HAP-1 (cell line): ENCODE measurements at regions not wholly inside any gene's neighbourhood (a gene's known extent, or its start where the extent isn't known, plus 50 kb on each side); places are given as distances from the start of the nearest gene placed in this dataset.

Experiments used
- DNase-seq, 2 experiments: peaks; one replicate each; pipeline ENCODE4 v3.0.0-alpha.2; 2016 to 2020; ENCODE audit warnings: low spot score in 2 of 2
- H3K27me3 ChIP-seq: fragments of 250-450 bp; sonication (Bioruptor Pico); 2 replicates; pipeline ENCODE4 v1.5.1; 2020; ENCODE audit warnings: low read depth, mild to moderate bottlenecking, moderate library complexity
- H3K36me3 ChIP-seq: fragments of 250-450 bp; sonication (Bioruptor Pico); replicated peaks from 2 replicates; pipeline ENCODE4 v1.5.1; 2020; ENCODE audit warnings: mild to moderate bottlenecking
- H3K4me1 ChIP-seq: fragments of 250-450 bp; sonication (Bioruptor Pico); 2 replicates; pipeline ENCODE4 v1.5.1; 2020; ENCODE audit warnings: mild to moderate bottlenecking
- H3K4me3 ChIP-seq: fragments of 250-450 bp; sonication (Bioruptor Pico); 2 replicates; pipeline ENCODE4 v1.5.1; 2020; ENCODE audit warnings: mild to moderate bottlenecking, moderate library complexity
- H3K9me3 ChIP-seq: fragments of 250-450 bp; sonication (Bioruptor Pico); 2 replicates; pipeline ENCODE4 v1.5.1; 2020; ENCODE audit warnings: mild to moderate bottlenecking, moderate library complexity
- in situ Hi-C: fragments of 300-500 bp; cut with MboI; formaldehyde crosslinking; loops from 3 replicates; pipeline ENCODE4 v1.14.3; 2020; ENCODE audit warnings: low sequenced_read_pairs, inconsistent platforms, mixed read lengths

DNA sequence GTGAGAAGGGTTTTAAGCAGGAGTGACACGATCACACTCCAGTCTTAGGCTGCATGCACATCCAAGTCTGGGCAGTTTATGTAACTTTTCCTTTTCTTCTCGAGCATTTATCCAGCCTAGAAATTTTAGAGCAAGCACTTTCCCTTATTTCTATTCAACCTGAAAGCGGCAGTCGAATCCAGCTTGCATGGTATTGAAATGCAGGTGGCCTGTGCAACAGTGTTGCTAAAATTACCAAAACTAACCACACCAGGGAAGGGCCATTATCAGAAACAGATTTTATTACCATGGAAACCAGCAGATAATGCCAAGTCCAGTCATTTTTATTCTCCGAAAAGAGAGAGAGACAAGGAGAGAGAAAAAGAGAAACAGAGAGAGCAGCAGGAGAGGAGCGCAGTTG lies 179.9 kb upstream of the ZC3H12A start:
- in situ Hi-C loops: no loop called here

DNA sequence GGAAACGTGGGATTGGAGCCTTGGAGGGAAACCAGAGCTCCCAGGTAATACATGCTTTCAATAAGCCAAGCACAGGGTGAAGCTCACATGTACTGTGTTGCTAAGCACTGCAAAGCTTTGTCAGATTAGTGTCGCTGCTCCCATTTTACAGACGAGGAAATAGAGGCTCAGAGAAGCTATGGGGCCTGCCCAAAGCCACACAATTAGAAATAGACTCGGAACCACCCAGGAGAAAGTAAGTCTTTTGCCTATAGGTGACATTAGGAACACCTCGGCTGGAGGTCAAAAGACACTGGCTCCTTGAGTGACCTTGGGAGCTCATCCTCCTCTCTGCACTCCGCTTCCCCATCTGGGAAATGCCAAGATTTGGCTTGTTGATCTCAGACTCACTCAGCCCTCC lies 175.6 kb upstream of the ZC3H12A start:
- H3K4me1 ChIP-seq: no peaks in the 10 kb centered on the region
- no peaks in the 10 kb centered on the region for H3K36me3 ChIP-seq
- in situ Hi-C loops: no loop called here
- peaks cover 11% of the 10 kb centered on the region; the same call in 1 of the 2 replicates for H3K27me3 ChIP-seq
- no peak for DNase-seq
- no peak overlapping the region for H3K4me3 ChIP-seq
- no peaks in the 10 kb centered on the region for H3K9me3 ChIP-seq

More for the DNA sequence above, 179.9 kb upstream of the ZC3H12A start:
- H3K4me3 ChIP-seq: no peak overlapping the region
- no peaks in the 10 kb centered on the region for H3K36me3 ChIP-seq
- H3K27me3 ChIP-seq: peaks cover 11% of the 10 kb centered on the region; the same call in 1 of the 2 replicates
- no peak for DNase-seq
- no peaks in the 10 kb centered on the region for H3K9me3 ChIP-seq
- no peaks in the 10 kb centered on the region for H3K4me1 ChIP-seq

DNA sequence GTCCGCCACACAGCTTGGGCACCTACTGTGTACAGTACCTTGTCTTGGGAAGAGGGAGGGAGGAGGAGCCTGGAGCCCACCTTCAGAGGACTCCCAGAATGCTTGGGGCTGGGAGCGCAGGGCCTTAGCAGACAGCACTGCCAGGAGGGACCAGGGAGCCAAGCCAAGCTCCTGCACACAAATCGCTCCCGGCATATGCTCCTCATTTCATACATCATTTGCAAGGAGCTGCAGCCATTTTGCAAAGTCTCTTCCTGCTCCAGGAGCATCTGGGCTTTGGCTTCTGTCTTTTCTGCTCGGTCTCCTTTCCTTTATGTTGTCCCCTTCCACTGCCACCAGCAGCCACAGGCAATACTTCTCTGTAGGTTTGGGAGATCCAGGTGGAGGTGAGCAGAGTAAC lies 175.2 kb upstream of the ZC3H12A start:
- in situ Hi-C loops: no loop called here
- no peak for DNase-seq
- Histone ChIP-seq H3K27me3 (peaks cover 11% of the 10 kb centered on the region; the same call in 1 of the 2 replicates), H3K4me3 (no peak overlapping the region), H3K4me1 (no peaks in the 10 kb centered on the region), H3K36me3 (no peaks in the 10 kb centered on the region), H3K9me3 (no peaks in the 10 kb centered on the region)

DNA sequence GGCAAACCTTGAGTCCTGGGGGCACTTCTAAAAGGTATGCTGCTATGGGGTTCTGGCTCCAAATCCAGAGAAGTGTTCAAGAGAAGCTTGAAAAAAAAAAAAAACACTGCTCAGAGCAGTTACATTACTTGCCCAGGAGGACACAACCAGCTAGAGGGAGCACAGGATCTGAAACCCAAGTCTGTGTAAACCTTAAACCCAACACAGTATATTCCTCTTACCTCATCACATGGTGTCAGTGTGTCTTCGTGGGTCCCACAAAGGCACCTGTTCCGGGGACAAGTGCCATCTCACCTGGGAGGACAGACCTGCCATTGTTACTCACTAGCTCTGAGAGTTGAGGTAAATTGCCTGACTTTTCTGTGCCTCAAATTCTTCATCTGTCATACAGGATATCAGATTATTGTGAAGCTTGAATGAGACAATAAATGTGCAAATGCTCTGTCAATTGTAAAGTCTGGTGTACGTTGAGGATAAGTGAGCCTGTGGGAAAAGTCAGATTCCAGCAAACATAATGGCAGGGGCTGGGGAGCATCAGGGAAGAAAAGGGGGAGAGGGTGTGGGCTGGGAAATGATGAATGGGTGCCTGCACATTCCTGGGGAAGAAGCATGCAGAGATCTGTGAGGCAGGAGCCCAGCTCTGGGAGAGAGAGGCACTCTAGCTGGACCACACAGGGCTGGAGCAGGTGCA lies 170.4 kb upstream of the ZC3H12A start:
- DNase-seq: no peak
- peaks cover 18% of the 10 kb centered on the region; the same call in 1 of the 2 replicates for H3K27me3 ChIP-seq
- no peaks in the 10 kb centered on the region for H3K9me3 ChIP-seq
- no peaks in the 10 kb centered on the region for H3K4me1 ChIP-seq
- no peaks in the 10 kb centered on the region for H3K36me3 ChIP-seq
- in situ Hi-C loops: no loop called here
- no peak overlapping the region for H3K4me3 ChIP-seq

DNA sequence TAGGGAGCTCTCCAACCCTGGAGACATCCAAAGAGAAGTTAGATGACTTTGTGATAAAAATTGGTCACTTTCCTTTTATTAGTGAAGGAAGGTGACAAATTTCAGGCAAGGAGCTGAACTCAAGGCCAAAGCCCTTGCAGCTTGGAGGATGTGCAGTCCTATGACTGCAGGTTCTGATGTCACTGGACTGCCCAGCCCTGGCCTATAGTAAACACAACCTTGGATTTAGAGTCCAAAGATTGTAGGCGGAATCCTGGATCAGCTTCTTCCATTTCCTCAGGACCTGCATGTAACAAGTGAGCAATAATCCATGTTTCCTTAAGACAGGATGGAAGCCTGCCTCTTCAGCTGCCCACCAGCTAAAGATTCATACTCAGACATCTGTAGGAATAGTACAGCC lies 169.3 kb upstream of the ZC3H12A start:
- Histone ChIP-seq H3K9me3 (no peaks in the 10 kb centered on the region), H3K36me3 (no peaks in the 10 kb centered on the region), H3K4me3 (no peak overlapping the region), H3K27me3 (peaks cover 18% of the 10 kb centered on the region; the same call in 1 of the 2 replicates), H3K4me1 (no peaks in the 10 kb centered on the region)
- DNase-seq: no peak
- in situ Hi-C loops: no loop called here

DNA sequence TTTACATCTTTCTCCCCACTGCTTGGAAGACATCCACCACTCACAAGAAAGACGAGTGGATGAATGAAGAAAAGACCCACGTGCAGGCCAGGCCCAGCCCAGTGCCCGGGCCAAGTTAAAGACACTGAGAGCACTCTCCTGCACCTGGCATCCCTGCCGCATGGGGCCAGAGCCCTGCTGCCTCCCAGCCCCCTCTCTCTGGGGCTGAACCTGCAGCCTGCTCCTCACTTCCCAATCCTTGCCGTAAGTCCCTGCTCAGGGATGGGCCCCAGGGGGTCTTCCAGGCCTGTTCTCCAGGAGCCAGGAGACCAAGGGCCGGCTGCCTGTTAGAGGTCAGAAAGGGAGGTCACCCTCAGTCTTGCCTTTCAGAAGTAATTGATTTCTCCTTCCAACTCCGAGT lies 168.5 kb upstream of the ZC3H12A start:
- no peak for DNase-seq
- in situ Hi-C loops: no loop called here
- Histone ChIP-seq H3K27me3 (peaks cover 18% of the 10 kb centered on the region; the same call in 1 of the 2 replicates), H3K4me1 (no peaks in the 10 kb centered on the region), H3K9me3 (no peaks in the 10 kb centered on the region), H3K36me3 (no peaks in the 10 kb centered on the region), H3K4me3 (no peak overlapping the region)

GRCh38 chr1:37306461-37306860 lies 167.9 kb upstream of the ZC3H12A start:
- Histone ChIP-seq H3K36me3 (no peaks in the 10 kb centered on the region), H3K27me3 (peaks cover 18% of the 10 kb centered on the region; the same call in 1 of the 2 replicates), H3K9me3 (no peaks in the 10 kb centered on the region), H3K4me1 (no peaks in the 10 kb centered on the region), H3K4me3 (no peak overlapping the region)
- DNase-seq: no peak
- in situ Hi-C loops: no loop called here

DNA sequence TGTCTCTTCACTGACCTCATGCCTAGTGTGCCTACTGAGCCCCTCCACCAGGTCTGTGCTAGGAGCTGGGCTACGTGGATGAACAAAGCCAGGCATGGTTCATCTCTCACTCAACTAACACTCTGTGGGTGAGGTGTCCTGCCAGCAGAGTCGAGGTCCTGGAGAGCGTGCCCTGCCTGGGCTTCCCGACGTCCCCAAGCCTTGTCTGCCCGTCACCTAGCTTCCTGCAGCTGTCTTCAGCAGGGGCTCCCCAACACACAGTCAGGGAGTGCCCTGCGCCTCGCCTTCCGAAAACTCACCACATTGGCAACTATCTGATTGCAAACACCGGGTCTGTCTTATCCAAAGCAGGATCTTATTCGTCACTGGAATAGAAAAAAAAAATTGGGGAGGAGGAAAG lies 167.5 kb upstream of the ZC3H12A start:
- Histone ChIP-seq H3K4me3 (no peak overlapping the region), H3K9me3 (no peaks in the 10 kb centered on the region), H3K27me3 (peaks cover 18% of the 10 kb centered on the region; the same call in 1 of the 2 replicates), H3K4me1 (no peaks in the 10 kb centered on the region), H3K36me3 (no peaks in the 10 kb centered on the region)
- in situ Hi-C loops: no loop called here
- DNase-seq: no peak

DNA sequence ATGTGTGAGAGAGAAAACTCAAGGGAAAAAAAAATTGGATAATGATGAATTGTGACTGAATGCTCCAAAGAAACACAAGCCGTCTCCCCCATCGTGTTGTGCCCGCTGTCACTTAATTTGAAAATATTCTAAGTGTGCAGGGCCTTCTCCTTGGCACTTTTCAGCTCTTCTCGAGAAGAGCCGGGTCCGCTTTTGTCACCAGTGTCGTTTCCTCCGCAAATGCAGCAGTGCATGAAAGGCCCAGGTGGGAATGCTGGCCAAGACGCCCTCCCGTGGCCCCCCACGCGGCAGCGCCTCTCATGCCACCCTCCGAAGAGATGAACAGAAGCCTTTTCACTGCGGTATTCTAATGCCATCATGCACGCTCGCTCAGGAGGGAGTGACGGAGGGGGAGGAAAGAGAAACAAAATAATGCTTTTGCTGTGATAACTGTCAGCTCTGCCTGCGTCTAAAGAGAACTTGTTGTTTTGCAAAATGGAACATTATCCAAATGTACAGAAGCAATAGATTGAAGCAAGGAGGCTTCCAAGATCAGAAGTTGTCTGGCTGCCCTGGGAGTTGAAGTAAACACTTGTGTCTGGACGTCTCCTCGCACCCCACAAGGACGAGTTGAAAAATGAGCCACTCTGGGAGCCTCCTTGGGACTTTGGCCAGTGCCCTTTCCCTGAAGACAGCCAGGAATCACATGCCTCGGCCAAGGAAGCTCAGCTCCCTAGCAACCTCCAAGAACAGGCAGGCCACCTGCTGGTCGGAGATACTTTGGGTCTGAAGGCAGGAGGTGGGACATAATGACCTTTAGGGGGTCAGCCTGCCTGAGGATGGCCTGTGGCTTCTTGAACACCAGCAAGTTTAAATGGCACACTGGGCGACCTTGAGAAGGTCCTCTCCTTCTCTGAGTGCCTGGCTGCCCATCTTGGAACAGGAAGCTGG lies 166.1 kb upstream of the ZC3H12A start:
- H3K9me3 ChIP-seq: no peaks in the 10 kb centered on the region
- in situ Hi-C loops: no loop called here
- no peak overlapping the region for H3K4me3 ChIP-seq
- peaks cover 19% of the 10 kb centered on the region for H3K27me3 ChIP-seq
- no peaks in the 10 kb centered on the region for H3K4me1 ChIP-seq
- H3K36me3 ChIP-seq: no peaks in the 10 kb centered on the region
- no peak for DNase-seq

DNA sequence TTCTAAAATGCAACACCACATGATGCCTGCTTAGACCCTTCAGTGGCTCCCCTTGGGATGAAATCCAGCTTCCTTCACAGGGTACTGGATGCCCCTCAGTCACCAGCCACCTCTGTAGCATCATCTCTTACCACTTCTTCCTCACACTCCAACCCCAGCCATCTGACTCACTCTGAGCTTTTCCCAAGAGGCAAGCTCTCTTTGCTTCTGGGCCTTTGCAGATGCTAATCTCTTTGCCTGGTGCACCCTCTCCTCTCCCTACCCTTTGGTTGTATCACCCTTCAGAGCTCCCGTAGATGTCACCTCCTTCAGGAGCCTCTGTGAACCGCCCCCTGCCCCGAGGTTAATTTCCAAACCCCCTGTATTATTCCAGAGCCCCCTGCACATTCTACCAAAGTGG lies 164.8 kb upstream of the ZC3H12A start:
- DNase-seq: no peak
- Histone ChIP-seq H3K4me3 (no peak overlapping the region), H3K36me3 (no peaks in the 10 kb centered on the region), H3K4me1 (no peaks in the 10 kb centered on the region), H3K9me3 (no peaks in the 10 kb centered on the region), H3K27me3 (peaks cover 22% of the 10 kb centered on the region)
- in situ Hi-C loops: no loop called here

GRCh38 chr1:37310064-37310463 lies 164.3 kb upstream of the ZC3H12A start:
- Histone ChIP-seq H3K27me3 (peaks cover 22% of the 10 kb centered on the region), H3K9me3 (no peaks in the 10 kb centered on the region), H3K4me1 (peaks cover 4% of the 10 kb centered on the region), H3K36me3 (no peaks in the 10 kb centered on the region), H3K4me3 (no peak overlapping the region)
- no peak for DNase-seq
- in situ Hi-C loops: no loop called here

DNA sequence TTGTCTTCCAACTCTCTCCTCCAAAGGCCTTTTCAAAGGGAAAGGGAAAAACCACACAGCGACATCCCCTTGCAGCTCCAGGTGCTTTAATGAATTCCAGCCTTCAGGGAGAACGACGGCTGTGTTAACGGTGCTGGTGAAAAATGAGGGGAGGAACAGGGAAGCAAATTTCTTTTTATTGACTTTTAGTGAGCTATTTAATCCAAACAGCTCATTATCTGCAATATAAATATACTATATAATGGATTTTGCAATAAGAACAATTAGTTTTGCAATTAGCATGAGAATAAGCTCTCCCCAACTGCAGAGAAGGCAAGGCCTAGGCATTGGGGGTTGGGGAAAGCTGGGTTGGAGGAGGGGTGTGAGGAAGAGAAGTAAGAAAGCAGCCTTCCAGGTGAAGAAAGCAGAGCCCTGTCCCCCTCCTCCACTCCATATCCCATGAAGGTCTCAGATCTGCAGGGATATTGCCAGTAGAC lies 159.0 kb upstream of the ZC3H12A start:
- peak; percentile 52 to 62 for DNase-seq
- Histone ChIP-seq H3K9me3 (no peaks in the 10 kb centered on the region), H3K4me1 (peaks cover 12% of the 10 kb centered on the region), H3K4me3 (no peak overlapping the region), H3K27me3 (peaks cover 14% of the 10 kb centered on the region; the same call in 1 of the 2 replicates), H3K36me3 (no peaks in the 10 kb centered on the region)
- in situ Hi-C loops: no loop called here

DNA sequence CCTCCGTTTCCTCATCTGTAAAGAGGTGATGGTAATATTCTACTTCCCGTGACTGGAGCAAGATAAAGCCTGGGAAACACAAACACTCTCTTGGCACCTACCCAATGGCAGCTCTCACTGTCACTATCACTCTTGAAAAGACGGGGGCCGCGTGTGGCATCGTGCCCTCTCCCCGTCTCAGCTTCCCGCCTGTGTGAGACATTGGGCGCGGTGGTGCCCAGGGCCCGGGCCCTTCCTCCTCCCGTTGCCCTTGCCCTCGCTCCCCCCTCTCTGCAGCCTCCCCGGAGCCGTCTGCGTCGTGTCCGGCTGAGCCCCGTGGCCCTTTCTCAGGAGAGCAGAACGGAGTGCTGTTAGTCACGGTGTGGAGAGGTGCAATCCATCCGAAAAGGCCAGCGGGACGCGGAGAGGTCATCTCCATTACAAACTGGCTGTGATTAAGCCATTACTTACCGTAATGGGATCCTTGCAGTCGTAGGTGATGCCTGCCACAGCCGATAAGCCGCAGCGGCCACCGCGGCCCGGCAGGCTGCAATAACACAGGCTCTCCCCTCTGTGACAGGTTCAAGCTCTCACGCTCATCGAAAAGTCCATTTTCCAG lies 156.4 kb upstream of the ZC3H12A start:
- H3K4me3 ChIP-seq: no peak overlapping the region
- in situ Hi-C loops: no loop called here
- peaks cover 12% of the 10 kb centered on the region for H3K4me1 ChIP-seq
- peaks cover 14% of the 10 kb centered on the region; the same call in 1 of the 2 replicates for H3K27me3 ChIP-seq
- DNase-seq: no peak
- no peaks in the 10 kb centered on the region for H3K36me3 ChIP-seq
- H3K9me3 ChIP-seq: no peaks in the 10 kb centered on the region
